ENCODE measurements at regions not wholly inside any gene's neighbourhood (a gene's known extent, or its start where the extent isn't known, plus 50 kb on each side); places are given as distances from the start of the nearest gene placed in this dataset.

DNA sequence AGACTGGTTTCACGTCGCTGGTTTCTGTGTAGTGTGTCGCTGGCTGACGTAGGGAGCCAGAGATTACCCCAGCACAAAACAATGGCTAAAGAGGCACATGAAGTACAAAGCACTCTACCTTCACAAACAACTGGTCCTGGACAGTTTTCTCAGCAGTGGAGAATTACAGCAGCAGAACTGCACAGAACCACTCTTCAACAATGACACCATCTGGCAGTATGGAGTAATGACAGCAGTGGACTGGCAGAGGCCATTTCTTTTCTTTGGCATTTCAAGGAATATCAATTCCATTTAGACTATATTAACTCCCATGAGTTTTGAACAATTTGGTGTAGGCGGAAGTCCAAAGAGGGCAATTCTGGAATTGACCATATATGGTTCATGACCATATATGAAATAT, 1074.1 kb downstream of the AACS start:
- DNase-seq: no peak

- DNase-seq: no peak
These were observed 1079.4 kb downstream of the AACS start for GRCh38 chr12:126144603-126145002.

DNA sequence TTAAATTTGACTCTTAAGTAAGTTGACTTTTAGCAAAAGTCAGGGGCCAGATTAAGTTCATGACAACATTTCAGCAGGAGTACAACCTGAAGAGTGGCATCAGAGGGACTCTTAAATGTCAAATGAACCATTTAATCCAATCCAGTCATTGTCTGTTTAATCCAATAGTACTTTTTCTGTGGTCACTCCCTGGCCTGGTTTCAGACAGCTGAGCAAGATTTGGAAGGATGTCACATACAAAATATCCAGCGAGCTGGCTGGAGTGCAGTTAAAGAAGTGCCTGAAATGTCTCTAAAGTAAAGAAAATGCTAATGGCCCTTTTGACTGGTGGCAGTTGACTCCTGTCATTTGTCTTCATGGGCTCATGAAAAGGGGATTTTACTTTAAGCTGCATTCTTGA, 1082.1 kb downstream of the AACS start:
- no peak for DNase-seq

- no peak for DNase-seq
These were observed 1091.8 kb downstream of the AACS start for GRCh38 chr12:126156806-126157574.

- no peak for DNase-seq
These were observed 1092.3 kb downstream of the AACS start for GRCh38 chr12:126157575-126157966.

- no peak for DNase-seq
These were observed 1093.9 kb downstream of the AACS start for GRCh38 chr12:126159139-126159538.

DNA sequence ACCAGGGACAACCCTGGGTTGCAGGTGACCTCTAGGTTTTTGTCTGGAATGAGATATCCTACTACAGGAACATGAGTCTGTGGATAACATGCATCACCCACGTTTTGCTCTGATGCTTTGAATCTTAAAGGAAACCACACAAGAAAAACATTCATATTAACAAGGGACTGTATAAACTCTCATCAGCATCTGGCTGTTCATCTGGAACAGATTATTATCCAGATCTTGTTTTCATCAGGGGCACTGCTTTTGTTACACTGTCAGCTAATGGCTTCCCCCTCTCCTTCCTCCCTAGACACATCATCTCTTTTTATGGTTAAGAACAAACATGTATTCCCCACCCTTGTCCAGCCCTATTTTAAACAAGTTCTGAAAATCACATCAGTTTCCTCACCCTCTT, 1095.7 kb downstream of the AACS start:
- no peak for DNase-seq

DNA sequence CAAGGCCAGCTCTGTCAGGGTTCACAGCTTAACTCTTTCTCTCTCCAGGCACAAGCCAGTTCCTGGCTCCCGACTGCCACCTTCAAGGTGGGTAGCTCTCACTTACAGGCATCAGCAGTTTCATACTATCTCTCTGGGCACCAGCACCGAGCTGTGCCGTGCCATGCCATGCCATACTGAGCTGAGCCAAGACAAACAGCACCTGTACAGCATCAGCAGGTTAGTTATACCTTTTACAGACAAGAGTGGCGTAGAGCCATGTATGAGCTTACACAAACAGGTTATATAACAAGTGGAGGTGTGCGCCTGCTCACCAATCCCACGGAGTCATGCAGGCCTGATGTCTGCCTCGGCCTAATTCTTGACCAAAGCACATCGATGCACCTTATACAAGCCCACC, 1098.7 kb downstream of the AACS start:
- no peak for DNase-seq

- DNase-seq: no peak
These were observed 1106.8 kb downstream of the AACS start for GRCh38 chr12:126171937-126172559.

- DNase-seq: no peak
These were observed 1117.5 kb downstream of the AACS start for GRCh38 chr12:126182619-126183236.

DNA sequence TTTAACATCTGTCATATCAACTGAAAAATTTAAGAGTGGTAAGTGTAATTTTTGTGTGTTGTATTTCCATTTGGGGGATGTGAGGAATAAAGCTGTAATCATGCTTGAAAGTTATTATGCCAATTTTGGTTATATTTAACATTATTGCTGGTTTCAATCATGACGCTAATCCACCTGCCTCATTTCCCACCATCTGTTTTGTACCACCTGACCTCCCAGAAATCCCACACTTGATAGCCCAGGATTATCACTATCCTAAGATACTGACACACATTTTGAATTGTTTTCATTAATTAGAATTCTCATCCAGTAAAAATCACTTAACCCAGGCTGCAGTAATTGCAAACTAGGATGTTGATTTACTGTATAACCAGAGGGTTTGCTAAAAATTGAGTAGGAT, 1119.8 kb downstream of the AACS start:
- DNase-seq: no peak

- no peak for DNase-seq
These were observed 1124.6 kb downstream of the AACS start for GRCh38 chr12:126189856-126190255.

- DNase-seq: no peak
These were observed 1126.0 kb downstream of the AACS start for GRCh38 chr12:126191031-126191891.

GRCh38 chr12:126191949-126192348, 1126.7 kb downstream of the AACS start:
- DNase-seq: no peak

DNA sequence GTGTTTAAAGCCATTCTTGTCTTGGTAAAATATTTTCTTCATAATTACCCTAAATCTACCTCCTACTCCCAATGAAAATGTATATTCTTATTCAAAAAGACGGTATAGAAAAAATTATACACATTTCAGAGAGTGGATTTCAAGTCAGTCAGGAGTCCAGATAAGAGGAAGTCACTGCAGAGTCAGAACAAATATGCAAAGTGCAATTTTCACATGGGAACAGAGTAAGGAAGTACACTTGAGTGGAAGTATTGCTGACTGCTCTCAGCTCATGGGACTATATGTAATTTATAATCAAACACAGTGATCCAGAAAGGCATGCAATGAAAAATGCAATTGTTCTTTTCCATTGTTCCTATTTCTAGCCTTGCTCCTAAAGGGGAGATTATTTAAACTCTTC, 1128.0 kb downstream of the AACS start:
- no peak for DNase-seq

DNA sequence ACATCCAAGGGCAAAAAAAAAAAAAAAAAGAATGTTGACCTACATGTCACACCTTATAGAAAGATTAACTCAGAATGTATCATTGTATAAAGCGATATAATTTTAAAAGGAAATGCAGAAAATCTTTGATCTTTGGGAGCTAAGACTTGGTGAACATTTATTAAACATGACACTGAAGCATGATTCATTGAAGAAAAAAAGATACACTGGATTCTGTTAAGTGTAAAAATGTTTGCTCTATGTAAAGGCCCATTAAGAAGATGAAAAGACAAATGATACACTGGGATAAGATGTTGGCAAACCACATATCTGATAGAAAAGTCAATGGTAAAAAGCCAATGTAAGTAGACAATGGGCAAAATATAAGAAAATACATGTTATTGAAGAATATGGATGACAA, 1131.0 kb downstream of the AACS start:
- no peak for DNase-seq

DNA sequence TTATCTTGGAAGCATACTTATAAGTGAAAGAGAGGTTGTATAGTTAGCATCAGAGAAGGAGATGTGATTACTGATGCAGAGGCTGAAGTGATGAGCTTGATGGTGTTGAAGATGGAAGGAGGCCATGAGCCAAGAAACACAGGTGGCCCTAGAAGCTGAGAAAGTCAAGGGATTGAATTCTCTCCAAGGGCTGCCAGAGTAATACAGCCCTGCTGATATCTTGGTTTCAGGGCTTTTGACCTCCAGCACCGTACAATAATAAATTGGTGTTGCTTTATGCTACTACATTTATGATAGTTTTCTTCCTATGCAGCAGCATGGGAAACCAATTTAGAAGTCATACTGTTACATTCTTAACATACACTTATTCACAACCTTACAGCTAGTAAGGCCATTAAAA, 1133.3 kb downstream of the AACS start:
- DNase-seq: no peak

DNA sequence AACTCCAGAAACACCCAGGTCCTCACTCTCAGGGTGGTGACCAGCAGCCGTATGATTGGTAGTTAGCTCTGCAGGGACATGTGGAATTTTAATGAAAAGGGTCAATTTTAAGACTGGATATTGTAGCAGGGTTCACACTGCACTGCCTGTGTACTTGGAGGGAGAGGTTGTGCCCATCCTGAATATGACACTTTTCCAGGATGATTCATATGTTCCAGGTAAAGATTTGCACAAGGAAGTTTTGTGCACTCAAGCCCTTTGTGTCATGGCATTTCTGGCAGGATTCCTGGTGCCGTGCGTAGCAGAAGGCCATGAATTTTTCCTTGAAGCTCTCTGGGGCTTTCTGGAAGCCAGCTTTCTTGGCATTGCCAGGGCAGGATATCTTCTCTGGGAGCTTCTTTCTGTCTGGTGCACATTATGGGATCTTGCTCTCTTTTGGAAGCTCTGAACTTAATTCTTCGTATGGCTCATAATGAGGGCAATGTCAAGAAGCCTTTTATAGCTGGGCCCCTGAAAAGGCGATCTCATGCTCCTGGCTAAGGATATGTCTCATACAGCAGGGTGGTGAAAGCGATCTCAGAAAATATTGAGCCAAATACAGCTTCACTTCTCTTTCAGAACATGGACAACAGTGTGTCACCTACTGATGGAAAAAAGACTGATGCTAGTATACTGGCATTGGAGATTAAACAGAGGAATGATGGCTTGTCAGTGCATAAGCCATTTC, 1133.9 kb downstream of the AACS start:
- DNase-seq: no peak

GRCh38 chr12:126201981-126202537, 1136.8 kb downstream of the AACS start:
- no peak for DNase-seq

GRCh38 chr12:126204326-126204725, 1139.1 kb downstream of the AACS start:
- DNase-seq: no peak

- no peak for DNase-seq
These were observed 1144.8 kb downstream of the AACS start for GRCh38 chr12:126210026-126210425.

DNA sequence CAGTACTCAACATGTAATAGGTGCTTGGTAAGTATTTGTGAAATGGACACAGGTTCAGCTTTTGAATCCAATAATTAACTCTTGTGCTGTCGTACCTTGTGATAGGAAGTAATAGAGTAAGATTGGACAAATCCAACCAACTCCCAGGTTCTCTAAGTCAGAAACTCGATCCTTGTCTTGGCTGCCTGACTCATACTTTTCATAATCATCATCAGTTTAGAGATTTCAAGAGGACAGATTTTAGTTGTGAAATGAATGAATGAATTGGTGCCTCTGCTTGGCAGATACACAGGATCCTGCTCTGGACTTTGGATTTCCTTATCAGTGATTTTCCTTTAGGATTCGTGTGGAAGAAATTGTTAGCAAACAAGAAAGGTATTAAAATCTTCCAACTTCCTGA, 1145.2 kb downstream of the AACS start:
- no peak for DNase-seq
